ENCODE measurements at regions not wholly inside any gene's neighbourhood (a gene's known extent, or its start where the extent isn't known, plus 50 kb on each side); places are given as distances from the start of the nearest gene placed in this dataset.

- TF ChIP-seq EZH2 (IDR thresholded peaks at IDR 0.05; ENCODE audit: insufficient read depth, poor library complexity, severe bottlenecking) (no peak), EZH2phosphoT487 (IDR thresholded peaks at IDR 0.05; ENCODE audit: insufficient read depth, low read depth) (no peak)
These were observed 61.4 kb upstream of the ATXN7L3B start for GRCh38 chr12:74476234-74476633.

Data from GM23248 (cell line).